SK-N-MC (cell line): ENCODE measurements at regions not wholly inside any gene's neighbourhood (a gene's known extent, or its start where the extent isn't known, plus 50 kb on each side); places are given as distances from the start of the nearest gene placed in this dataset.

Experiments used
- DNase-seq: peaks from one replicate; pipeline ENCODE4 v3.0.0-alpha.2; 2011; ENCODE audit warnings: low read depth, low spot score
- H3K27ac ChIP-seq: fragments of 200-600 bp; sonication (generic); 2 replicates; pipeline ENCODE4 v1.5.1; 2016; ENCODE audit warnings: mixed run types
- H3K36me3 ChIP-seq: fragments of 200-600 bp; sonication (generic); 2 replicates; pipeline ENCODE4 v1.6.1; 2017; ENCODE audit warnings: antibody characterized with exemption, low read length, mixed read lengths; ENCODE audit not compliant: insufficient read depth
- H3K4me3 ChIP-seq: fragments of 200-600 bp; sonication (generic); 2 replicates; pipeline ENCODE4 v1.5.1; 2016
- H3K9ac ChIP-seq: fragments of 200-600 bp; sonication (generic); 2 replicates; pipeline ENCODE4 v1.8.0; 2017; ENCODE audit warnings: mixed run types, mixed read lengths; ENCODE audit not compliant: insufficient read length
- H3K9me3 ChIP-seq: fragments of 200-600 bp; sonication (generic); 2 replicates; pipeline ENCODE4 v1.6.1; 2017; ENCODE audit warnings: low read depth, mild to moderate bottlenecking, antibody characterized with exemption, low read length, moderate library complexity, mixed read lengths
- EZH2 ChIP-seq: fragments of 200-600 bp; sonication (generic); IDR thresholded peaks from one replicate; pipeline ENCODE4 v1.6.1; 2017; ENCODE audit warnings: antibody characterized with exemption
- FOXP2 ChIP-seq: optimal IDR thresholded peaks from 2 replicates; pipeline ENCODE3; 2011; ENCODE audit warnings: mild to moderate bottlenecking, moderate library complexity; ENCODE audit not compliant: insufficient read depth; ENCODE audit errors: extremely low read length, control extremely low read depth
- POLR2AphosphoS5 ChIP-seq: IDR thresholded peaks from 2 replicates; pipeline ENCODE4 v1.6.1; 2012; ENCODE audit warnings: mild to moderate bottlenecking, low read depth, low read length, borderline replicate concordance

GRCh38 chr7:95646350-95646749 lies 50.0 kb upstream of the PDK4 start:
- TF ChIP-seq FOXP2 (no peak), EZH2 (no peak), POLR2AphosphoS5 (no peak)
- no peak overlapping the region for H3K27ac ChIP-seq
- no peak overlapping the region for H3K4me3 ChIP-seq
- no peak overlapping the region for H3K9ac ChIP-seq
- H3K36me3 ChIP-seq = no peaks in the 10 kb centered on the region
- no peaks in the 10 kb centered on the region for H3K9me3 ChIP-seq
- DNase-seq = no peak
